ENCODE measurements at regions not wholly inside any gene's neighbourhood (a gene's known extent, or its start where the extent isn't known, plus 50 kb on each side); places are given as distances from the start of the nearest gene placed in this dataset.

DNA sequence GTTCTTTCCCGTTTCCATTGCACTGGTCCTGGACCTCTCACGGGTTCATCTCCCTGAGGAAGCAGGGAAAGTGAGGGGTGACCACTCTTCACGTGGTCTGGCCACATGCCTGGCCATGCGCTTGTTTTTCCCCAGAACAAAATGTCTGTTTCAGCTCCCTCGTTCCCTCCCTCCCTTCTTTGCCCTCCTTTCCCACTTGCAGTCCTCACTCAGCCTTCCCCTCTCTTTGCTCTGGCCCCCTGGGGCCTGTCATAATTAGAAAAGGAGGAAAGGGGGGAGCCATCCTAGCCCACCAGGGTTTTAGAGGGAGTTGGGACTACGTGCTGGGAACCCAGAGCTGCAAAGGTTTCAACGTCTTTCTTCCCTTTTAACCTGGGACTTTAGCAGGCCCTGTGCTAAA is 52.8 kb upstream of the CADM1 start (continued):
- no peak for TF ChIP-seq POLR2G (IDR thresholded peaks at IDR 0.05; ENCODE audit: low read depth, low read length)
- TF ChIP-seq SRSF9 (IDR thresholded peaks at IDR 0.05; ENCODE audit: borderline replicate concordance, insufficient read depth, low read depth, low read length, poor library complexity, severe bottlenecking), result no peak
- no peak for TF ChIP-seq ZNF629 (CRISPR knock-in tag; conservative IDR thresholded peaks at IDR 0.05)
- TF ChIP-seq, protein P1, sequence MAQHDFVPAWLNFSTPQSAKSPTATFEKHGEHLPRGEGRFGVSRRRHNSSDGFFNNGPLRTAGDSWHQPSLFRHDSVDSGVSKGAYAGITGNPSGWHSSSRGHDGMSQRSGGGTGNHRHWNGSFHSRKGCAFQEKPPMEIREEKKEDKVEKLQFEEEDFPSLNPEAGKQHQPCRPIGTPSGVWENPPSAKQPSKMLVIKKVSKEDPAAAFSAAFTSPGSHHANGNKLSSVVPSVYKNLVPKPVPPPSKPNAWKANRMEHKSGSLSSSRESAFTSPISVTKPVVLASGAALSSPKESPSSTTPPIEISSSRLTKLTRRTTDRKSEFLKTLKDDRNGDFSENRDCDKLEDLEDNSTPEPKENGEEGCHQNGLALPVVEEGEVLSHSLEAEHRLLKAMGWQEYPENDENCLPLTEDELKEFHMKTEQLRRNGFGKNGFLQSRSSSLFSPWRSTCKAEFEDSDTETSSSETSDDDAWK (CRISPR knock-in tag; IDR thresholded peaks at IDR 0.05), result no peak
- TF ChIP-seq BRCA1 (CRISPR knock-in tag; IDR thresholded peaks at IDR 0.05), result no peak
- no peak for TF ChIP-seq GFI1 (CRISPR knock-in tag; IDR thresholded peaks at IDR 0.05; ENCODE audit: borderline replicate concordance)
- no peak for TF ChIP-seq SOX6 (IDR thresholded peaks at IDR 0.05)
- no peak for TF ChIP-seq SOX6 (CRISPR knock-in tag; IDR thresholded peaks at IDR 0.05)
- no peak for TF ChIP-seq NR2F1 (CRISPR knock-in tag; IDR thresholded peaks at IDR 0.05)
- TF ChIP-seq, protein P2, sequence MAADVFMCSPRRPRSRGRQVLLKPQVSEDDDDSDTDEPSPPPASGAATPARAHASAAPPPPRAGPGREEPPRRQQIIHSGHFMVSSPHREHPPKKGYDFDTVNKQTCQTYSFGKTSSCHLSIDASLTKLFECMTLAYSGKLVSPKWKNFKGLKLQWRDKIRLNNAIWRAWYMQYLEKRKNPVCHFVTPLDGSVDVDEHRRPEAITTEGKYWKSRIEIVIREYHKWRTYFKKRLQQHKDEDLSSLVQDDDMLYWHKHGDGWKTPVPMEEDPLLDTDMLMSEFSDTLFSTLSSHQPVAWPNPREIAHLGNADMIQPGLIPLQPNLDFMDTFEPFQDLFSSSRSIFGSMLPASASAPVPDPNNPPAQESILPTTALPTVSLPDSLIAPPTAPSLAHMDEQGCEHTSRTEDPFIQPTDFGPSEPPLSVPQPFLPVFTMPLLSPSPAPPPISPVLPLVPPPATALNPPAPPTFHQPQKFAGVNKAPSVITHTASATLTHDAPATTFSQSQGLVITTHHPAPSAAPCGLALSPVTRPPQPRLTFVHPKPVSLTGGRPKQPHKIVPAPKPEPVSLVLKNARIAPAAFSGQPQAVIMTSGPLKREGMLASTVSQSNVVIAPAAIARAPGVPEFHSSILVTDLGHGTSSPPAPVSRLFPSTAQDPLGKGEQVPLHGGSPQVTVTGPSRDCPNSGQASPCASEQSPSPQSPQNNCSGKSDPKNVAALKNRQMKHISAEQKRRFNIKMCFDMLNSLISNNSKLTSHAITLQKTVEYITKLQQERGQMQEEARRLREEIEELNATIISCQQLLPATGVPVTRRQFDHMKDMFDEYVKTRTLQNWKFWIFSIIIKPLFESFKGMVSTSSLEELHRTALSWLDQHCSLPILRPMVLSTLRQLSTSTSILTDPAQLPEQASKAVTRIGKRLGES (CRISPR knock-in tag; IDR thresholded peaks at IDR 0.05; ENCODE audit: borderline replicate concordance), result no peak

Measured in HepG2 (cell line).